NCI-H82 (cell line): ENCODE measurements at regions not wholly inside any gene's neighbourhood (a gene's known extent, or its start where the extent isn't known, plus 50 kb on each side); places are given as distances from the start of the nearest gene placed in this dataset.
"Not testable (repeated sequence)": the region's sequence is repeated elsewhere in the genome, so short reads cannot be mapped to it uniquely, and the experiment has no call there.

Source experiments
- DNase-seq: peaks from one replicate; lab custom pipeline; 2025; lab: John Stamatoyannopoulos, UW

DNA sequence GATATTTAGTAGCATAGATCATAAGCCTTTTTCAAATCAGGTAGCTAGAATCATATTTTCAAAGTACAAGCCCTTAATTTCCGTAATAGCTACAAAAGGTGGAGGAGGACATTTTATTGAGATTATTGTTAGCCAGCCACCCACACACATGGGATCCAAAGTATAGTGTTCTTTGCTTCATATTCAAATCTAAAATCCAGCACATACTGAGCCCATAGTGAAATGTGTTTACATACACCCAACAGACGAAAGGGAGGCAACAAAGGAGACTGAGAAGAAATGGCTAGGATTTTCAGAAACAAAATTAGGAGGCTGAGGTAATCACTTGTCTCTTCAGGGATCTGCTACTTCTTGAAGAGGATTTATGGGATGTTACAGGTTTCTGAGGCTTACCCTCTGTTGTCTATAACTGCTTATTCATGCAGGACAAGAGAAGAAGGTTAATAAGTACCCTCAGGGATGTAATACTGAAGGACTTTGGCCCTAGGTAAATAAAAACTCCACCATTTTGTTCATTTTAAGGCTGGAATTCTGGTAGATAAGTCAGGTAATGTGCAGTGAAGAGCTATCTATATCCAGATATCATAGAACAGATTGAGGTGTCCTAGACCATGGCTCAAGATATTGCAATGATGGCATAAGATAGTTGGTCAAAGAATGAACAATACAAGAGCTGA lies 182.1 kb downstream of the SPDYE17 start:
- not testable (repeated sequence) for DNase-seq

DNA sequence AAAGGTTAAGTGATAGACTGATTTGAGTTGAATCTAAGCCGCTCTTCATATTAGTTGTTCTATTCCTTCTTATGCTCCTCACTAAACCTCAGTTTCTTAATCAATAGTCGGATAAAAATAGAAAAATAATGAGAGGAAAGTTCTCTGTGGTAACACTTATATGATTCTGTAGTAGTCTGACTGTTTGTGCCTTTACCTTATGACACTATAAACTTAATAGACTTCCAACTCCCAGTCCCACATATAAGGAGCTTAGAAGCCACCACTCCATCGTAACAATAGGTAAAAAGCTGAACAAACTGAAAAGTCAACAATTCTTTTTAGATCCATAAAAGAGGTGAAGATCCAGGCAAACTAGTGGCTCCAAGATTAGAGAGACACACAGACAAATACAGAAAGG lies 192.3 kb downstream of the SPDYE17 start:
- DNase-seq = not testable (repeated sequence)

DNA sequence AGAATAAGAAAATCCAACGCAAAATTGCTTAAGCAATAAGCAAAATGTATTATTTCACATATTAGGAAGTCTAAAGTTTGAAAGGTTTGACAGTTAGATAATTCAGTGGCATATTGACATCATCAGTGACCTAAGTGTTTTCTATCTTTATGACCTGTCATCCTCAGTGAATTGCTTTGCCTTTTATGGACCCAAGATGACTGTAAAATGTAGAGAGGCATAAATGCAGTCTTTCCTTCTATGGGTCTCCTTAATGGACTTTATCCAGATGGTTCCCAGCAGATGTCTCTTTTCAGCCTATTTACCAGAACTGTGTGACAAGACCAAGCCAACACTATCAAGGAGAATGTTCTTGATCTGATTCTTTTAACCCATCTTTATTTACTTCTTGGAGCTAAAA lies 192.9 kb downstream of the SPDYE17 start:
- DNase-seq = not testable (repeated sequence)

DNA sequence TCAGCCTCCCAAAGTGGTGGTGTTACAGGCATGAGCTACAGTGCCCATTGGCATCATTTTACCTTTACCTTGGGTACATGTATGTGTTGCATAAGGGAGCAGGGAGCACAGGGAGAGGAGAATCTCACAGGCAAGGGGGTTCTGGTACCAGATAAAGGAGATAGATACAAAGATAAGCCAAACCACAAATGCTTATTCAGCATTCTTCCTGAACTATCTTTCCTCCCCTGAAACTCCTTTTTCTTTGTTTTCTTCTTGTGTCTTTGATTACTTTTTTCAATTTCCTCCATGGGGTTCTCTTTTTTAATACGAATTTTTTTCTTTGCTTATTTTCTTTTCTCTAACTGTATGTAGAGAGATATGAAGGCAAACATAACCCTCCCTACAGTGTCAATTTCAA lies 193.8 kb downstream of the SPDYE17 start:
- DNase-seq = not testable (repeated sequence)

DNA sequence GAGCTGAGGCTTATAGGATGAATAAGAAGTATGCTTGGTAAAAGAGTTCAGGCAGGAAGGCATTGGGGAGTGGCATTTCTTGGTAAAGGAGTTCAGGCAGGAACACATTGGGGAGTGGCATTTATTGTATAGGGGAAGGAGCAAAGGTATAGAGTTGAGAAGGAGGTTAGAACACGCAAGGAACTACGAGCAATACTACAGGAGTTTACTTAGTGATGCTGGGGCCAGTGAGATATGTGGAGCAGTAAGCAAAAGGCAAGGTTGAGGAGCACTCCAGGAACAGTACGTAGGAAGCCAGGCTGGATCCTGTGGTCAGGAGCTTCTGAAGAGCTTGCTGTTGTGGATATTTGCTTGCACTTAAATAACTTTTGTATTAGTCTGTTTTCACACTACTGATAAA lies 202.2 kb upstream of the POMZP3 start:
- DNase-seq = not testable (repeated sequence)

DNA sequence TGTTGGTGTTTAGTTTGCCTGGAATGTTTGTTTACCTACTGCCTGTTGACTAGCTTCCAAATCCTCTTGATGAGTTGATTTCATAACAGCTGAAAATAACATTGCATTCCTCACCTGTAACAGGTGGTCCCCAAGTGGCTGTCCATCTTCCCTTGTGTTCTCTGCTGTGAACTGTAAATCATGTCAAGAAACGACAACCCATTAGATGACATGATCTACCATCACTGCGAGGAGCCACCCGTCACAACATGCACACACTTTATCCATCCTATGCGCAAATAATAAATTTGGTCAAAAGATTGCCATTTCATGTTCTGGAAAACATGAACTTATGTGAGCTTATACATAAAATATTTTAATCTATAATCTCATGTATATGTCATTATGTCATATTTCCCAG lies 199.1 kb upstream of the POMZP3 start:
- DNase-seq = not testable (repeated sequence)

DNA sequence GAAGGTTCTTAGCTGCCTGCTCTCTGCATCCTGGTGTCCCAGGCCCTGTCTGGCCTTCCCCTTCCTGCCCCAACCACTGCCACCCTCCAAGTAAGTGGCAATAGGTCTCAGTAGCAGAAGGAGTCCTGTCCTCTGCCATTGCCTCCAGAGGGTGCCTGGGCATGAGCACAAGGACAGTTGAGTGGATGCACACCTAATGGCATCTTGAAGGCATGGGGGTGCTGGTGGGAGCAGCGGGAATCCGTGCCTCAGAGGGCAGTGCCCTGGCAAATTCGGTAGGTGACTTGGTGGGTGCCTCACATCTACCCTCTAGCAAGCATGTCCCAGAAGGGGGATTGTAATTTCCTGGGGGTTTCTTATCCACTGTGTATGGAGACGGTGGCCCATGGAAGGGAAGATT lies 182.8 kb upstream of the POMZP3 start:
- not testable (repeated sequence) for DNase-seq

DNA sequence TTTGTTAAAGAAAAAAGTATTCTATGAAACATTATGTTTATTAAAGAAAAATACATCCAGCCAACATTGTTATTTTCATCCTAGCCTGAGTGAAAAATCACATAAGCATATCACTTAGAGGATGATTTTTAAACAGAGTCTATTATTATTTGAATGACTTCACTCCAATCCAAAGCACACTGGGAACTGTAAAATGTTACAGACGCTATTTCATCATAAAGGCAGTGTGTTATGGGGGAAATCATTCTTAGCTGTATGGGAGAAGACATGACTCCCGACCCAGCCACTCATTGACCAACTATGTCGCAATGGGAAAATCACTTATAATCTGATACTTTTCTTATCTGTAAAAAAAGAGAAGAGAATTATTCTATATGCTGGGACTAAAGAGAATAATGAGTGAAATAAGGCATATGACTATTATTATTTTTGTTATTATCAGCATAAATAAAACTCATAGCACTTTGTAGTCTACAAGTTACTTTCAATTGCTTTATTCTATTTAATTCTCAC lies 180.6 kb upstream of the POMZP3 start:
- DNase-seq = not testable (repeated sequence)

DNA sequence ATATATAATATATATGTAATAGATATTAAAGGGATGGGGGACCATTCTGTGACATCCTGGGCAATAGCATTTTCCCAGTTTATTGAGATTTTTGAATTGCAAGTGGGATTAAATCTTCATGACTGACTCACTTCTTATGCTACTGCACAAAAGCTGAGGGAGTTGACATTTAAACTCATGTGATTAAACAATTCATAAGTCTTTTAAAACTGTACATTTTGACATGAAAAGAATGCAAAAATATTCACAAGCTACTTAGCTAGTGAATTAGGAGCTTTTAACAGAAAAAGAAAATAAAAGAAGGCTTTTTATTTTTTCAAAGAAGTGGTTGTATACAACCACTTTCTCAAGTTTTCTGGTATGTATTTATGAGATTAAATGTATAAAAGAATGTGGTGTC lies 179.4 kb upstream of the POMZP3 start:
- not testable (repeated sequence) for DNase-seq

DNA sequence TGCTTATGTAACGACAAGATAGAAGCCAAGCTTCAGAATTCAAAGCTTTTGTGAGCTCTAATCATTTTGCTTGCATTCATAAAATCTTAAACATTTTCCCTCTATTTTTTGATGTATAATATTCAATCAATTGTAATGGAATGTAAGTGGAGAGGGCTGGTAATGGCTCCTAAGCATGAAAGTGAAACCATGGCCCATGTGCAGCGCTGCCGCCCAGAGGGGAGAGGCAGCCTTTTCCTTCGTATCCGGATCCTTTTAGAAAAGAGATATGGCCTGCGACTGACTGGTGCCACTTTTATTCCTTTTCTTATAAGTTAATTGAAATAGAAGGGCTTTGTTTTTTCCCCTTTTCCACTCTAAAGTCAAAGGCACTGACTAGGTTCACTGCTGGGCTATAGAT lies 178.9 kb upstream of the POMZP3 start:
- not testable (repeated sequence) for DNase-seq

DNA sequence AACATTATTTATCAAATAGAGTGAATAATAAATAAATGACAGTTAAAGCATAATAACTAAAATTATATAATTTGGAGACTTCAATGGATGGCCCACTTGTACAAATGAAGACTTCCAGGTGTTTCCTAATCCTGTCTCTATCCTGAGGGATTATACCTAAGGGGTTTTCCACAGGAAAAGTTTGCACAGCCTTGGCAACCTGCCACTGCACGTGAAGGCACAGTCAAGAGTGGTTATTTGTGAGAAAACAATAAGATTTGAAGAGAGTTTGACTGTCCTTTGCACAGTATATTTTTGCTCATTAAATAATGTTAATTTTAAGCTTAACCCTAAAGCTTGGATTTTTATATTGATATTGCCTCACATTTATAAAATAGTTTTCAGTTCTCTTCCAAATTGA lies 178.2 kb upstream of the POMZP3 start:
- peak; percentile 9 for DNase-seq

DNA sequence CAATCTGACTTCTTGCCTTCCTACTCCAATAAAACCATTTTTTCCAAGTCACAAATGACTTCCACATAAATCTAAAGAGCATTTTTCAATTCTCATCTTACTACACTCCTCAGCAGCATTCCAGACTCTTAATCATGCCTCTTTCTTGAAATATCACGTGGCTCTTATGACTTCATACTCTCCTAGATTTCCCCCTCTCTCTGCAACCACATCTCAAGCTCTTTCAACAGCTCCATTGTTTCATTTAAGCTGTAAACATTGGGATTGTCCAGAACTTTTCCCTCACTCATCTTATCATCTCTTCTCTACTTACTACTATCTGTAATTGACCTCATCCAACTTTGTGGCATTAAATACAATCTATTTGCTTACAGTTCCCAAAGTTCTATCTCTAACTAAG lies 170.6 kb upstream of the POMZP3 start:
- DNase-seq = not testable (repeated sequence)

DNA sequence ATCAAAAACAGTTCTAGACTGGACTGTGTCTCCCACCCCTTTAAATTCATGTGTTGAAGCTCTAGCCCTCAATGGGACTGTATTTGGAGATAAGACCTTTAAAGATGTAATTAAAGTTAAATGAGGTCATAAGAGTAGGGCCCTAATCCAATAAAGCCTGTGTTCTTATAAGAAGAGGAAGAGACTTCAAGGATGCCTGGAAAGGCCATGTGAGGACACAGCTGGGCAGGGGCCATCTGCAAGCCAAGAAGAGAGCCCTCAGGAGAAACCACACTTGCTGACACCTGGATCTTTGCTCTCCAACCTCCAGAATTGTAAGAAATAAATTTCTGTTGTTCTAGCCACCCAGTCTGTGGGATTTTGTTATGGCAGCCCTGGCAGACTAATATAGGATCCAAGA lies 153.6 kb upstream of the POMZP3 start:
- DNase-seq = peak; percentile 84

DNA sequence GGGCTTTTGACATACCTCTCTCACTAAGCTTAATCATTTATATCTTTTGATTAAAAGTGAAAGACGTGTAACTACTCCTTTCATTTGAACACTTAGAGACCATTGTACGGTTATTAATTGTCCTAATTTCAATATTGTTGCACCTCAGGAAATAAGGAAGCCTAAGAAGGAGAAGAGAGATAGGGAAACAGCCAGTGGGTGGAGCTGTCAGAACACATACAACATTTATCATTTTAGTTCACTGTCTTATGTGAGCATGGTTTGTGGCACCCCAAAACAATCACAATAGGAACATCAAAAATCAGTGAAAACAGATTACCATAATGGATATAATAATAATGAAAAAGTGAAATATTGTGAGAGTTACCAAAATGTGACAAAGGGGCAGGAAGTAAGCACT lies 147.2 kb upstream of the POMZP3 start:
- not testable (repeated sequence) for DNase-seq

DNA sequence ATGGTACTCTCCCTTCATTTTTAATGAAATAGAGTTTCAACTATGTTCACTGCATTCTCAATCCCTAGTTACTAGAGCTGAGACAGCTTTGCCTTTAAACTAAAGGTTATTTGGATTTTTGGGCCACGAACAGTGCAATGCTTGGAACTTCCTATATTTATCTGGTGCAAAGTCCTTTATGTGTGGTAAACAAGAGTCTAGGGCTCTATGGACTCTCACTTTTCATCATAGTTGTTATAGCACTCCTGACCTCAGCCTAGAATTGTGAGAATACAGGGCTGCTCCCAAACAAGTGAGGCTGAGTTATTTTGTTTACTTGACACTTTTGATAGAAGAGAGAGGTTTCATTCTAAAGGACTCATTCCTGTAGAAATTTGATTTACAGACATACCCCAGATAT lies 144.9 kb upstream of the POMZP3 start:
- DNase-seq = not testable (repeated sequence)

DNA sequence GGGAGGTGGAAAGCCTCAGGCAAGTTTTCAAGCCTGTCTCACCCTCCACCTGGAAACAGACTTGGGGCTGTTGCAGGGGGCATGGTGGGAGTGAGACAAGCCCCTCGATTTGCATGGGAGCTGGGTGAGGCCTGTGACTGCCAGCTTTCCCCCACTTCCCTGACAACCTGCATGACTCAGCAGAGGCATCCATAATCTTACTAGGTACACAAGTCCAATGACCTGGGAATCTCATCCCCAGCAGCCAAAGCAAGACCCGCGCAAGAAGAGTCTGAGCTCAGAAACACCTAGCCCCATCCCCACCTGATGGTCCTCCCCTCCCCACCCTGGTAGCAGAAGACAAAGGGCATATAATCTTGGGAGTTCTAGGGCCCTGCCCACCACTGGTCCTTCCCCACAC lies 136.9 kb upstream of the POMZP3 start:
- not testable (repeated sequence) for DNase-seq

DNA sequence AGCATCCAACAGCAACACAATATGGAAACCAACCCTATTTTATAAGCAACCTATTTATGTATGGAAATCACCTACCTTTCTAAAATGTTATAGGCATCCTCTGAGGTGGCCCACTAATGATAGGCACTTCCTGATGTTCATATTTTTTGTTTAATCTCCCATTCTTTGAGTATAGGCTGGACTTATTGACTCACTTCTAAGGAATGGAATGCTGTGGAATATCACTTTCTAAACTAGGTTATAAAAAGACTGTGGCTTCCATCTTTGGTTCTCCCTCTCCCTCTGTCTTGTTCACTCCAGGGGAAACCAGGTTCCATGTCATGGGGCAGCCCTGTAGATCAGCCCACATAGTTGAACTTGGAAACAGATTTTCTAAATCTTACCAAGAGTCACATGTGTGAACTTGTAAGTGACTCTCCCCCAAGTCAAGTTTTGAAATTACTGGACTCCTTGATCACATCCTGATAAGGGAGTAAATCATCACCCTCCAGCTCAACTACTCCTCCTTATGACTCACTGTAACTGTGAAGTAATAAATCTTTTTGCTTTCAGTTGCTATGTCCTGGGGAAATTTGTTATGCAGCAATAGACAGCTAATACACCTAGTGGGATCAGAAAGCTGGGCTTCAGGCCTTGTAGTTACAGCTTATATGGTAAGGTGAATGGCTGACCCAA lies 133.6 kb upstream of the POMZP3 start:
- DNase-seq = not testable (repeated sequence)

DNA sequence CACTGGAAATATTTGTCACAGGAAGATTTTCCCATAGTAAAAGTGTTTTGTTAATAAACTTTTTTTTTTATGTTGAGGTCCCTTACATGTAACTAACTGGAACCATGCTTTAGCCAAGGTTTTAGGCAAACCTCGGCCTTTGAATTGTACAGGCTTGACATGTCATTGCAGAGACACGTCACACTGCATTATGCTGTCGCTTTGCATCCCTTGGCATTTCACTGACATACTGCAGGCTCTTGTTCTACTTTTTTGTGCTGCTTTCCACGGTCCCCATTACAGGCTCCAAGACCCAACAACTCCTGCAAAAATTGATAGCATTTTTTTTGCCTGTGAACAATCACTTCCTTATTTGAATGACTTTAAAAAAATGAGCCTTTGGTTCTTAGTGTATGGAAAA lies 112.5 kb upstream of the POMZP3 start:
- DNase-seq = not testable (repeated sequence)

DNA sequence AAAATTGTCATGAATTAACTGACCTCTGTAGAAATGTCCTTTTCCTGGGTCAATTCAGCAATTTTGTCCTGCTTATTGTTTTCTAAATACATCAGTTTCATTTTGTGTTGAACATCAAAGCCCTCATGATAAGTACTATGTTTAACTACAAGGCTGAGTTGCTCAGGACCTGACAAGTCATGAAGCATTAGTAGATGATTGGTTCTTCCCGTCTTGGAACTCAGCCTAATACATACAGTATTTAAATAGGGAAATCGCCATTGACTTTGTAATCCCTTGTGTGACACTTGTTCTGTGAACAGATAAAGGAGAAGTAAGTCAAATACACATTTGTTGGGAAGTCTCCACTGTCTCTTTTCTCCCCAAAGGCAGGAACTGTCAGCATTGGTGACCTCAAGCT lies 109.6 kb upstream of the POMZP3 start:
- peak; percentile 11 for DNase-seq

DNA sequence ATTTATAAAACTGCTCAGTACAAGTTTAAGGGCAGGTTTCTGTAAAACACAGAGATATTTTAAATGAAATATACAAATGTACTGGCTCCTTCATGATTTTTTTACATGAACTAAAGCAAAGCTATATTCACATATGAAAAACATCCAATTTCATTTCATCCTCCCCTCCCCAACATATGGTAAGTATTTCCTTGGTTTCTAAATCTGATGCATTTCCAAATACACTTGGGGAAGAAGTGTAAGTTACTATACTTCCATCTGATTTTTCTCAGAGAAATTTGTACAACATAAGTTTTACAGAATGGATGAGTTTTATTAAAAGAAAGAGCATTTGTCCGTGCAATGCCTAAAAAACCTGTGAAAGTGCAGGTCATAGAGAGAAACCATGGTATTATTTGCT lies 109.0 kb upstream of the POMZP3 start:
- not testable (repeated sequence) for DNase-seq

DNA sequence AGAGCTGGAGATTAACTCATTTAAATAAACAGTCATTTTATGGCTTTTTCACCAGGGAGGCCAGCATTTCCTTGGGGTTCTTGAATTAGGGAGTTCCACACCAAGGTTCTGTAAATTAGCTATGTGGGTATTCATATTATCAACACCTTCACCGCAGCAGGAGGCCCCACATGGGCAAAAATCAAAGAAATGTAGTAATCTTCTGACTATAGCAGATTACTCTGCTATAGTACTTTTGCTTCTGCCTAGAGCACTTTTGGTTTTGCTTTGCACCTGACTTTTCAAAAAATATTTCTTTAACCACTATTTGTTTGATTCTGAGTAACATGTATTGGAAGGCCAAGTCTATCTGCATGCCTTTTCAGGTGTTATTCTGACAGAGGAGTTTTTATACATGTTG lies 108.6 kb upstream of the POMZP3 start:
- not testable (repeated sequence) for DNase-seq

DNA sequence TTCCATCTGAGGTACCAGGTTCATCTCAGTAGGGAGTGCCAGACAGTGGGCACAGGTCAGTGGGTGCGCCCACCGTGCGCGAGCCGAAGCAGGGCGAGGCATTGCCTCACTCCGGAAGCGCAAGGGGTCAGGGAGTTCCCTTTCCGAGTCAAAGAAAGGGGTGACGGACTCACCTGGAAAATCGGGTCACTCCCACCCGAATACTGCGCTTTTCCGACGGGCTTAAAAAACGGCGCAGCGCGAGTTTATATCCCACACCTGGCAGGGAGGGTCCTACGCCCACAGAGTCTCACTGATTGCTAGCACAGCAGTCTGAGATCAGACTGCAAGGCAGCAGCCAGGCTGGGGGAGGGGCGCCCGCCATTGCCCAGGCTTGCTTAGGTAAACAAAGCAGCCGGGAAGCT lies 101.5 kb upstream of the POMZP3 start:
- DNase-seq = not testable (repeated sequence)

DNA sequence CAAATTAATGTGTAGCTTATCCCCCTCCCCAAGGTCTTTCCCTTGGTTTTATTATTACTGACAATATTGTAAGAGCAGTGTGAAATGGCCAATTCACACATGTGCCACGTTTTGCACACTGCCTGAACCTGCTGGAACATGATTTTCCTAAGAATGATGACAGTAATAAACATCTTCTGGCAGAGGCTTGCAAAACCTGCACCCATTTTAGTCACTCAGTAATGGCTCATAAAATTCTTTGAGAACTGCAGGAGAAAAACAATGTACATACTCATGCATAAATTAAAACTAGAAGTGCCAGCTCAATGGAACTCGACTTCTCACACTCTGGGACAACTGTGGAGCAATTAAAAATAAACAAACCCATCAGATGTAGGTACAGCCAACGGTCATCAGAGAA lies 96.8 kb upstream of the POMZP3 start:
- not testable (repeated sequence) for DNase-seq
